ENCODE measurements at regions not wholly inside any gene's neighbourhood (a gene's known extent, or its start where the extent isn't known, plus 50 kb on each side); places are given as distances from the start of the nearest gene placed in this dataset.

DNA sequence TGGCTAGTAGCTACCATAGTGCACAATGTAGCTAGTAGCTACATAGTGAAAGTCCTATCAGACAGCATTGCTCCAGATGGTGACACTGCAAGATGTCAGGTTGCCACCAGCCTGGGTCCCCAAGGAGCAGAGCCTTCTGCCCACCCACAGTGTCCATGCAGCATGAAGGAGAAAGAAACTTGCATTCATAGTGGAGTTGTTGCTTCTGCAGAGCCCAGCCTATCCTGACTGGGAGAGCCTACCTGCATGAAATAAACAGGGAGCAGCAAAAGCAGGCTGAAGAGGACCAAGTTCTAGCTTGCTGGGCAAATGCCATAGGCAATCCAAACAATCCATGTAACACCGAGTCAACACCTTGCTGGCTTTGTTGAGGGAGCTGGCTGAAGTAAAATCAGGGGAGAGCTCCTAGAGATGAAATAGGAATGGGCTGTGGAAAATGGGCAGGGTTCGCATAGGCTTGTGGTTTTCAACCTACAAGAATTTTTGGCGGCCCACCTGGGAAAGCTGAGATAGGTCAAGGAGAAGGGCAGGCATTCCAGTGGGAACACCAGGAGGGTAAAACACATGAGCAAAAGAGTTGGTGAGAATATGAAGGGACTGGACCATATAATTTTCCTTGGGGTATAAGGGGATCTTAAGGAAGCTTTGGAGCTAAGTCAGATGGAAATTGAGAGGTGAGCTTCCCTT, 195.8 kb downstream of the CYP26B1 start:
- DNase-seq: no peak

DNA sequence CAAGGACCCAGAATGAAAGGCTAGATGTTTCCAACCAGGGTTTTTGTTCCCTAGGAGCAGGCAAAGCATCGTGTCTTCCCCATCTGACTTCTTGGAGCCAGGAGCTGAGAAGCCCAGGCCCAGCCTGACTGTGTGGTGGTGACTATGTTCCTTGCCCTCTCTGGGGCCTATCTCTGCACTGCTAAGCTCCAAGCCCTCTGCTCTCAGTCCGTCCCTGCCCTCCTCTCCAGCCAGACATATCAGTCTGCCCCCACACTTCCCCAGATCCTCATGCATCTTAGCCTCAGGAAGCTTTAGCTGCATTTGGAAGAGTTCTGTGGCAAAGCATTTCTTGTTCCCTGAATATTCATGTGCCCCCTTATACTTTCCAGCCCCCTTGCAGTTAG, 196.6 kb downstream of the CYP26B1 start:
- DNase-seq: no peak

DNA sequence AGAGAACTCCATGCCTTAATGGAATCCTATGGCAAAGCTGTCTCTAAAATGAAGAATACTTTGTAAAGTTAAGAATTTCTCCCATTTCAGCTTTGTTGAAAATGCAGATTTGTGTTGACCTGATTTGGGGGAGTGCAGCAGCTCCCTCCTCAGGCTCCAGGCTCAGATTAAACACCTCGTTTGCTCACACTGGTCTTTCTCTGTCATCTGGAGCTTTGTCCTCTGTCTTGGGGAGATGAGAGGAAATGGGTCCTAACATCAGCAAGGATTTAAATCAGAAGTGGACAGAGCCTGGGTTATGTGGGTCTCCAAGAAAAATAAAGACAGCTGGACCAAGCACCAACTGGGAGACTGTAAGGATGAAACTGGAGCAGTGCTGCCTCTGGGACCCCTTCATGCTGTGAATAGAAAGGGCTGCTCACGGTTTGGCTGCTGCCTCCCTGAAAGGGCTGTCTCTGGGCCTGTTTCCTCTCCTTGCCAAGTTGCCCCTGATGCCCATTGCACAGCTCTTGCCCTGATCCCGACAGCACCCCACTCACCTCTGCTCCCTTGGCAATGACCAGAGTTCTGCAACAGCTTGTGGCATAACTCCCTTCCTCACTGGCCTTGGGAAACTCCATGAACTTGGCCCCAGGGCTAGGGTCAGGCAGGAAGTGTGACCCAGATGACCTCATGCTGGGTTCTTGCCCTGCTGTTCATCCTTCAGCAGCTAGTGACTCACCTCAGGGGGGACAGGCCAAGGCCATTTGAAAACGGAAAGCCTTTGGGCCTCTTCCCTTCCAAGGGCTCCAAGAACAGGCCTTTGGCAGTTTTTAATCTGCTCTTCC, 197.2 kb downstream of the CYP26B1 start:
- no peak for DNase-seq

DNA sequence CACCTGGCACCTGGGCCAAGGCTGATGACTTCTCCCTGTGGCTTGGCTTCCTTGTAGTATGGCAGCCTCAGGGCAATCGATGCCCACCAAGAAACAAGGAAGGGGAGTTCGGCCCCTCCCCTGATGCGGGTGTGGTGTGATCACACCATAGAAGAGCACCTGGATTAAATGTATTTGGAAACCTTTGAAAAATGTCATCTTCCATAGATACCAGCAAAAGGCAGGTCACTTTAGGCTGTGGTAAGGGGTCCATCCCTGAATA, 198.2 kb downstream of the CYP26B1 start:
- DNase-seq: no peak

DNA sequence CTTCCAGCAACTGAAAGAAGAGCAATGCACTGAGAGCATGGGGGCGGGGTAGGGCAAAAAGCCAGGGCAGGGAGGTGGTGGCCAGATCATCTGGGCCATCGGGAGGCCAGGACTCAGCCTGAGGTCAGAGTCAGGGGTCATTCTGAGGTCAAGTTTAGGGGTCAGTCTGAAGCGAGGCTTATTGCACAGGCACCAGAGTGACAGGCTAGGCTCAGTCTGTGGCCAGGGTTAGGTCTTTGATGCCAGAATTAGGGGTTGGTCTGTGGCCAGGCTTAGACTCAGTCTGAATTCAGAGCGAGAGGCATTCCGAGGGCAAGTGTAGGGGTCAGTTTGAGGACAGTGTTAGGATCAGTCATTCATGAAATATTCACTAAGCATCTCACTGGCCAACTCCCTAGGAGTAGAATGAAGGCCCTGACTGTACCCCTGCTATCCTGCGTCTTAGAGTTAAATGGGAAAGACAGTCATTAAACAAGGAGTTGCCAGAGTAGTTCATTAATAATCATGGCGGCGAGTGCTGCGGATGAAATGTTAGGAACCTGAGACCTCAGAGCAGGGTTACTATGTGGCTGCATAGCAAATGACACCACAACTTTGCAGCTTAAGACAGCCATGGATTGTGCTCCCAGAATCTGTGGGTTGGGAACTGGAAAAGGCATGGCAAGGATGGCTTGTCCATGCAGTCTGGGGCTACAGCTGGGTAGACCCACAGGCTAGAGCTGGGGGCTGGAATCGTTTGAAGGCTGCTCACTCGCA, 198.7 kb downstream of the CYP26B1 start:
- no peak for DNase-seq

DNA sequence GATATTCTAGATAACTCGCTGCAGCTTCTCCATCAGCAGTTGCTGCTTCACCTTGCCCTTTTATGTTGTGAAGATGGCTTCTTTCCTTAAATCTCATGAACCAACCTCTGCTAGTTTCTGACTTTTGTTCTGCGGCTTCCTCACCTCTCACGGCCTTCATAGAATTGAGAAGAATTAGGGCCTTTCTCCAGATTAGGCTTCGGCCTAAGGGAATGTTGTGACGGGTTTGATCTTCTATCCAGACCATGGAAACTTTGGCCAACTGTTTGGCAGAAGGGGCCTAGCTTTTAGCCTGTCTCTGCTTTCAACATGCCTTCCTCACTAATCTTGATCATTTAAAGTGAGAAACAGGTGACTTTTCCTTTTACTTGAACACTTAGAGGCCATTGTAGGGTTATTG, 199.9 kb downstream of the CYP26B1 start:
- no peak for DNase-seq

DNA sequence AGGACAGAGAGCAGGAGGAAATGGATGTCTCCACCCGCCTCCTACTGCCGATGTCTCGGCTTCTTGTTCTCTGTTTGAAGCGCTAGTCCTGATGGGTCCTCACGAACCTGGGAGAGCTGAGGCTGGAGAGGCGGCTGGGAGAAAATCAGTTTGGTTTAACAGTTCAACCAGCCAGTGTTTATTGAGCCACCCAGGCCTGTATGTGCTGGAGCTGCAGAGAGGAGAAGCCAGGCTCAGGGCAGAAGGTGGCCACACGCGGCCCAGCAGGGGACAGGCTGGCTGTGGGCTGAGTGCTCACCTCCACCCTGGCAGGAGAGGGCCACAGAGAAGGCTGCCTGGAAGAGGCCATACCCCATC, 202.1 kb downstream of the CYP26B1 start:
- no peak for DNase-seq

DNA sequence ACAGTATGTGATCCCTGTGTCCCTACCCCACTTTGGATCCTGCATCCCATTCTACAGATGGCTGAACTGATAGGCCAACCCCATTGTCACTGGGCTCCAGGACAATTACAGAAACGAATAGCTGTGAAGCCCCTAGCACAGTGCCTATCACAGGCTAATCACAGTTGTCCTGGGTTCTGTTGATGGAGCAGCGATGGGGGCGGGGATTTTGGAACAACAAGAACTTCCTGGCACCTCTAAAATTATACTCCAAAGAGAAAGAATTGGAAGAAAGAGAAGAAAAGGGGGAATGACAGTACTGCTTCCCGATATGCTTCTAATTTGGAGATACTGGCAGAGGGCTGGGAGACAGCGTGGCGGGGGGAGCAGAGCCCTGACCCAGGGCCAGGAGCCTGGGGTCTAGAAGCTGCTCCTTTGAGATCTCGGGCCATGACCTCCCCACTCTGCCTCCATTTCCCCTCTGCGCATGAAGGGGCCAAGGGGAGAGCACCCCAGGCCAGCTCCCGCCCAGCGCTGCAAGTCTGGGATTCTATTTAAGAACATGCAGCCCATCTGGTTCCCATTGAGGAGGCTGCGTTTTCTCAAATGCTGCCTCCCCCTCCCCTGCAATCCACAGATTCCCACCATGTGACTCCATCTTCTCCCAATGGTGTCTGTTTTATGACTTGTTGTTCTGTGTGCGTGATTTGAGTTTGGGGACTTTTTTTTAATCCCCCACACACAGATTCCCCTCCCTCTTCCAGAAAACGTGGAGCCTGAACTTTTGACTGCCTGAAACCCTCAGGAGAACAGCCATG, 202.7 kb downstream of the CYP26B1 start:
- no peak for DNase-seq

DNA sequence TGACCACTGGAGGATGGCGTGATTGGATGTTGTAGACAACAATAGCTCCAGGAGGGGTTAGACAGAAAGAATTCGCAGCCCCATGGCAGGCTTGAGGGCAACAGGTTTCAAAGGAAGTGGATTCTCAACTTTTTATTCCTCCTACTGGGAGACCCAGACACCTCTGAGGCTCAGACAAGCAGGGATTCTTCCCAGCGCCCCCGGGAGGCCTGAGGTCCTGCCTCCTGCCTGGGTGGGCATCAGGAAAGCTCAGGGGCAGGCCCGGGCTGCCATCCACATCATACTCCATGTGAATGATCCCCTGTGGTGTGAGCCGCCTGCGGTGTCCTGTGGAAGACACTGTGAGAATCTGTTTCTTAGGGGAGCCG, 203.5 kb downstream of the CYP26B1 start:
- no peak for DNase-seq

DNA sequence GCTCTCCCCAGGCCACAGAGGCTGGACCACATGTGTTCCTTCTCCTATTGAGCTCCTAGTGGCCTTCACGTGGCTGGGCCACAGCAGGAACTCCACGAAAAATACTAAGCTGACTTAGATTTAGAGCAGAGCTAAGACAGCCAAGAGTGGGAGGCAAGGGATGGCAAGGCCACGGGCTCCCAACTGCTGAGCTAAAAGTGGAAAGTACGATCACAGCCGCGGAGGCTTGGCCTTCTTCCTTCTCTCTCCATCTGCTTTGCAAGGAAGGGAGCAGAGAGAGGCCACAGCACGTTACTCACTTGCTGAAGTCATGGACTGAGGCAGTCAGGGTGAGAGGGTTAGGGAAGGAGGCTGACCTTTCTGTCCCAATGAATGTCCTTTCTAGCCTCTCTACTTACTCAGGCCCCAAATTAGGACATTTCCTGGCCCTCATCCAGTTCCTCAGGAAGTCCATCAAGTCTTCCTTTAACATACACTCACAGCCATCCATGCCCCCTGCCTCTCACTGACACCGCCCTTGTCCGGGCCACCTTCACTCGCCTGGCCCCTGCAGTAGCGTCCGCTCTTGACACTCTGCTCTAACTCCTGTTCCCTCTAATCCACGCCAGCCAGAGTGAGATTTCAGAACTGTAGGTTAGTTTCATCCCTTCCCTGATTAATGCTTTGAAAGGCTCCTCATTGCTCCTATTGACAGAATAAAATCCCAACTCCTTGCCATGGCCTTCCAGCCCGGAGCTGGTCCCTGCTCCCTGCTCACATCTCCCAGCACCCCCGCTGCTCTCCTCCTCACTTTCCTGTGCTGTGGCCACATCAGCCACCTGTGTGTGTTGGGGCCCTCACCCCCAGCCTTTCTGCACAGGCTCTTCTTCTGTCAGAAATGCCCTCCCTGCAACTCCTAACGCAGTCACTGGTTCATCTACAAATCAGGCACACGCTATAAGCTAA, 204.2 kb downstream of the CYP26B1 start:
- no peak for DNase-seq

DNA sequence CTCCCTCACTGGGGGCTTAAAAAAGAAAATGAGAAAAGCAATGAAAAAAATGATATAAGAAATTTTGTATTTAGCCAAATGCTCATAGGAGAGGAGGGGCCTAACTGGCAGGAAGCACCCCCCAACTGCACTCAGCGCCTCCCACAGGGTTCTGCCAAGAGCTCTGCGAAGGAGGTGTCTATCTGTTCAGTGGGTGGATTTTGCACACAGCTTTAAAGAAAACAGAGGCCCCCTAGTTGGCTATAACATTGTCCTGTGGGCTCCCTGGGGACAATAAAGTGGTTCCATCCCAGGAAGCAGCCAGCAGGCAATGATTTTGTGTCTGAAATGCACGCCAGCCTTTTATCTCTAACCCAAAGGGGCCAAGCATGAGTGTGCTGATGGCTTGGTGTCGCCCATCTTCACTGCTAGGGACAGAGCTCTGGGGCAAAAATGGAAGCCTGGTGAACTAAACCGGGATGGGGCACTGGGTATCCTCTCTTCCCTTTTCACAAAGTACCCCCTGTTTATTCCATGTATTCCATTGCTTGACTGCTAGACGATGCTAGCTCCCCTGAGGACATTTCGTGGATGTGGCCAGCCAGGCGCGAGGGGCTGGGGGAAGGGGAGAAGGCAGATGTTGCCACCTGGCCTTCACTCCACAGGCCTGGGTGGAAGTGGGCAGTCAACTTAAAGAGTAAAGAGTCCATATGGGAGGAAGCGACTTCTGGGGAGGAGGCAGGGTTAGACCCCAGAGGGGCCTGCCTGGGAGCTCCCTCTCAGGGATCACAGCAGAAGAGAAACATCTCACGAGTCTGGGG, 205.7 kb downstream of the CYP26B1 start:
- no peak for DNase-seq

DNA sequence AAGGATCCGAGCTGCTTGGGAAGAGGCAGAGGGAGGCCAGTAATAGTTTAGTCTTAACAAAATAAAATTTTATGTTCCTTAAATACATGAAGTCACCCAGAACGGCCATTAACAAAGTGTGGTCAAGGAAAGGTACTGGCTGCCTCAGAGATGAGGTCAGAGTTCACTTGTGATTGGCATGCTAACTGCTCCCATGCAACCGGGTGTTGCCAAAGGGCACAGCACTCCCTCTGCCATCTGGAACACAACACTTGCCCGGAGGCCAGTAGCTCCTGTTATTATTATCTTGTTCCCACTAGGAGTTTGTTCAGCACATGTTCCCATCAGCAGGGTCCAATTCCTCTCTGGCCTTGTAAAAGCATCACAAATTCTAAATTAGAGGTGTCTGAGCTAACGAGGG, 207.0 kb downstream of the CYP26B1 start:
- DNase-seq: no peak

DNA sequence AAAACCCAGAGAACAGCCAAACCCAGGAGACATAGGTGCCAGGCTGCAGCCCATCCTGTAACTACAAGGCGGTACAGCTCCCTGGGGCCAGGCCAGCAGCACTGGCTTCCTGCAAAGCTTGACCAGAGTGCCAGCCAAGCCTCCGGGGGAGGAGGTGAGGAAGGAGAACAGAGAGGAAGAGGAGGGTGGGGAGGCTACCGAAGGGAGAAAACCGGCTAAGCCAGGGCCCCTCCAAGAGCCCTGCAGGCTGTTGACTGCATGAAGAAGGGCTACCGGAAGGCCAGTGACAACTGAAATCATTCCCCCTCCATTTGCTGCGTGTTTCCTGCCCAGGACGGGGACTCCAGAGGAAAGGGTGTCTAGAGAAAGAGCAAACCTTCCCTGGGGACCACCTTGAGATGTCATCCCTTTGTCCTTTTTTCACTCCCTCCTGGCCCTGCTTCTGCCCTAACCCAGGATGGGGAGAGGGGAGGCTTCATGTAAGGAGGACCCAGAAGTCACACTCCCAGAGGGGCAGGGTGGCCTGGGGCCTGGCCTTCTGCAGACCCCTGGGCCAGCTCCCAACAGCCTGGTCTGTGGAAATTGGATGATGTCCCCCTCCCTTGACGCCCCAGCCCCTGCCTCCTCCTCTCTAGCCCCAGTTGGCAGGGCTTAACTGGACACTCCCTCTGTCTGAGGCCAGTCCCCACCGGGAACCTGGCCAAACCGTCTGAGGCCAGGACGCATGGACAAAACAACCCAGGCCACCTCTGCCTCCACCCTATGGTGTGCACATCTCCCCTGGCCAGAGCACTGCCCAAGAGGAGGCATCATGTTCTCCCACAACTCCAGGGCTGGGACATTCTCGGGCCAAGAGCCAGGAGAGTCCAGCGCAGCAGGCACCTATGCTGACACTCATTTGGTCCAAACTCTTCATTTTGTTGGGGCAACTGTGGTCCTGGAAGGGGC, 207.8 kb downstream of the CYP26B1 start:
- no peak for DNase-seq

DNA sequence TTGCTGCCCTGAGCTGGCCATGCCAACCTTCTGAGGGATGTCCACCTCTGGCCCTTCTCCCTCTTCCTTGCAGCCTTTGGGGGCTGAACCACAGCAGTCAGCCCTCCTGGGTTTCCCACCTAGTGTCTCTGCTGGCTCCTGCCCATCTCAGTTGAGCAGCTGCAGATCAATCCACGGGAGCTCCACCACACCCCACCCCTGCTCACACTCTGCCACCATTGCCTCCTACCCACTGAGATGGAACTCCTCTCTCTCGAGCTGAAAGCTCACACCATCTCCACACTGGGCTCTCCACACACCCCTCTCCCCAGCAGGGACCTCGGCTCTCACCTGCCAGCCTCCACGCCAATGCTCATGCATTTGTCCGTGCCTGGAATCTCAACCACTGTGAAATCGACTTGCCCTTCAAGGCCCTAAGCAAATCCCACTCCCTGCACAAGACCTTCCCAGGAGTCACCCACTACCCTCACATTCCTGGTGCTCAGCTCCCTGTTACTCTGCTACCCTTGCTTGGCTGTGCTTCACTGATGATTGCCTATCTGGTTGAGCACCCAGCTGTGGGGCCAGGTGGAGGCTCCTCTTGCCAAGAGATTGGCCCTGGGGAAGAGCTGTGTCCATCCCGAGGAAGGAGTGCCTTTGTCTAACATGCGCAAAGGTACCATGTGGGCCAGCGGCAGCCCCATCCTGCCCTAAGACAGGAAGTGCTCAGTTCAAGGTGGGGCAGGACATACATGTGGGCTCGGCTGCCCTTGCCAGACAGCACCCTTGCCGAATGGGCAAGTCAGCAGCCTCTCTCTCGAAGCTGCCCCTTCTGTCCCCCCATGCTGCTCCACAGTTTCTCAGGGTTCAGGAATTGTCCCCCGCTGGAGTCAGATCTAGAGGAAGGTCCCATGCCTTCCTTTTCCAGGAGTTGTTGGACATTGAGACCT, 208.7 kb downstream of the CYP26B1 start:
- DNase-seq: no peak

DNA sequence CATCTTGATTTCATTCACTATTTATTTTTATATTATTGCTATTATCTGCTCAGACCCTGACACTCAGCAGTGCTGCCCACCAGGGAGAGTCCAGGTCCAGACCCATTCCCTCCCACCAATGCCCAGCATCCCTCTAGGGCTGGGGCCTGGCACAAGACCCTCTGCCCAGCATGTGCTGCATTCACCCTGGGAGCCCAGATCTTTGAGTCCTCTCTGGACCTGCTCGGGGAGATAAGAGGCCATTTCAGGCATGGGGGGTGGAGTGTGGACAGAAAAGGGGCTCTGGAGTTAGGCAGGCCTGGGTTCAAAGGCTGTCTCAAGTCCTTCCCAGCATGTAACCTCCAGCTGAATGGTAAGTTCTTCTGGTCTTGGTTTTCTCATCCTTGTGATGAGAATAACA, 209.6 kb downstream of the CYP26B1 start:
- no peak for DNase-seq

DNA sequence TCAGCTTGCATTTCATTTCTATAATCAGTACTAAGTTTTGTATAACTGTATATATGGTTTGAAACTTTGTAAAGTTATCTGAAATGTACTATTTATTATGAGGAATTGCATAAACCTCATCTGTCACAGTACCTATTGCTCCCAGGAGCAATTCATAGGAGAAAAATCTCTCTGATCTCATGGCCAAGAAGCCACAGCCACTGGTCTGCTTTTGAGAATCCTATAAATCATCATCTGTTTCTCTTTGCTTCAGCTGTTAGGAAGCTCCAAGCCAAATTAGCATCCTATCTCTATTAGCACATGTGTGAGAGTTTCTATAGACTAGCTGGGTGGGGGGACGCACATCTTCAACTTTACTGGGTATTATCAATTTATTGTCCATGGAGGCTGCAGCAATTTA, 210.3 kb downstream of the CYP26B1 start:
- DNase-seq: no peak

DNA sequence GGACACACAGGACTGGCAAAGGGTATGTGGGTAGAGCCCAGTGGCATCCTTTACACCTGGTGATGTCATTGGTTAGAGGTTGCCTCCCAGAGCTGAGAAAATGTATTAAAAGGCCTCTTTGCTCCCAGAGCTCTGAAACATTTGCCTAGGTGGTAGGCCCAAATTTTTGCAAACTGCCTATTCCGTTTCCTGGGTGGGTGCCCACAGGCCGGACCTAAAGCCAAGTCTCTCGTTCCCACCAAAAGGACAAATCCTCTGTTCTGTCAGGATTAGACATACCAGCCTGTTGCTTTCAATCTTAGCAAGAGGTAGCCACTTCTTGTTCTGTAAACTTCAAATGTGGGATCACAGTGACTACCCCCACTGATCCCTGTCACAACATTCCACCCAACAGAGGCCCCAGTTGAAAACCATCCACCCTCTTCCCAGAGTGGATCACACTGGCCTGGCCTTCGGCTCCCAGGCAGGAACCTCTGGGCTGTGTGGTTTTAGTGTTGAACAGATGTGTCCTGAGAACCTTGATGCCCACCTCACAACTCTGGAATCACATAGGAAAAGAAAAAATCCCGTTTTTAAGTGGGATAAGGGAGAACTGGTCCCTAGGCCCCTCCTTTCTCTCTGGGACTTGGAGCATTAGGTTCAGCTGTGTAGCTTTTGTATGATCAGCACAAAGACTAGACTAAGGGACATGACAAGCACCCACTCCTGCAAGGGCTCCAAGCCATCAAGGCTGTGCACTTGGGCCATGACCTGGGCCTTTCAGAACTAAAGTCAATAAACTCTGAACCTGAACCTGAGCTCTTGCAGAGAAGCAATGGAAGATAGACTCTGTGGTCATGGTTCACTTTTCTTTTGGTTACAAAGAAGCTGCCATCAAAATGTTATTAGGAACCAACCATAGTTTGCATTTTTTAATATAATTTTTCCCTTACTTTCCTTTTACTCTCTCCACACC, 211.3 kb downstream of the CYP26B1 start:
- DNase-seq: no peak
